Smooth muscle cell of the brain vasculature (primary cell): ENCODE measurements at regions not wholly inside any gene's neighbourhood (a gene's known extent, or its start where the extent isn't known, plus 50 kb on each side); places are given as distances from the start of the nearest gene placed in this dataset.

Source experiments
- DNase-seq: peaks from one replicate; pipeline ENCODE4 v3.0.0-alpha.2; 2012; ENCODE audit warnings: low read depth, low spot score

- no peak for DNase-seq
Measured at GRCh38 chr3:159926573-159926972, 62.1 kb upstream of the IL12A start.

GRCh38 chr3:159928071-159928491 lies 60.6 kb upstream of the IL12A start:
- no peak for DNase-seq

- DNase-seq = peak; percentile 69
Measured at GRCh38 chr3:159928666-159929065, 60.0 kb upstream of the IL12A start.

GRCh38 chr3:159929171-159930141 lies 59.2 kb upstream of the IL12A start:
- peak; percentile 88 for DNase-seq

GRCh38 chr3:159934216-159934615 lies 54.4 kb upstream of the IL12A start:
- DNase-seq = no peak

- DNase-seq = no peak
Measured at GRCh38 chr3:159936541-159936940, 52.1 kb upstream of the IL12A start.

- DNase-seq = no peak
Measured at GRCh38 chr3:159937561-159938166, 51.0 kb upstream of the IL12A start.

GRCh38 chr3:159938714-159939113 lies 49.9 kb upstream of the IL12A start:
- no peak for DNase-seq
